ENCODE measurements at regions not wholly inside any gene's neighbourhood (a gene's known extent, or its start where the extent isn't known, plus 50 kb on each side); places are given as distances from the start of the nearest gene placed in this dataset.

DNA sequence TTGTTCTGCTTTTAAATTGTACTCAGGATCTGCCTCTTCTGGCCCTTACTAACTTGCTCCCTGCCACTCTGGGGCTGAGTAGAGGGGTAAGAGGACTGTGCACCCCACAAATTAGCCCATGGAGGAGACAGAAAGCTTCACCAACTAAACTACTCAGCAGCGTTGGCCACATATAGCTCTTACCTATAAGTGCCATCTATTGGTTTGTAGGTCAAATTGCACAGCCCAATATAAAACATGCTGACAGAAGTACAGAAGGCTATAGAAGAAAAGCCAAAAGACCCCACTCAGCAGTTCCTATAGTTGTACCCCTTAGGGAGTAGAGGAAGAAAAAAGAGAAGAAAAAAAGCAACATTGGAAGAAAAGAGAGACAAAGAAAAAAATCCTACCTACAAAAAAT lies 341.2 kb upstream of the FMR1 start:
- TF ChIP-seq, protein P1, sequence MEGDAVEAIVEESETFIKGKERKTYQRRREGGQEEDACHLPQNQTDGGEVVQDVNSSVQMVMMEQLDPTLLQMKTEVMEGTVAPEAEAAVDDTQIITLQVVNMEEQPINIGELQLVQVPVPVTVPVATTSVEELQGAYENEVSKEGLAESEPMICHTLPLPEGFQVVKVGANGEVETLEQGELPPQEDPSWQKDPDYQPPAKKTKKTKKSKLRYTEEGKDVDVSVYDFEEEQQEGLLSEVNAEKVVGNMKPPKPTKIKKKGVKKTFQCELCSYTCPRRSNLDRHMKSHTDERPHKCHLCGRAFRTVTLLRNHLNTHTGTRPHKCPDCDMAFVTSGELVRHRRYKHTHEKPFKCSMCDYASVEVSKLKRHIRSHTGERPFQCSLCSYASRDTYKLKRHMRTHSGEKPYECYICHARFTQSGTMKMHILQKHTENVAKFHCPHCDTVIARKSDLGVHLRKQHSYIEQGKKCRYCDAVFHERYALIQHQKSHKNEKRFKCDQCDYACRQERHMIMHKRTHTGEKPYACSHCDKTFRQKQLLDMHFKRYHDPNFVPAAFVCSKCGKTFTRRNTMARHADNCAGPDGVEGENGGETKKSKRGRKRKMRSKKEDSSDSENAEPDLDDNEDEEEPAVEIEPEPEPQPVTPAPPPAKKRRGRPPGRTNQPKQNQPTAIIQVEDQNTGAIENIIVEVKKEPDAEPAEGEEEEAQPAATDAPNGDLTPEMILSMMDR (IDR thresholded peaks at IDR 0.05; ENCODE audit: low read length): peak; percentile 14; the same call in 1 of the 2 replicates
- no peak for TF ChIP-seq EZH2 (IDR thresholded peaks at IDR 0.05; ENCODE audit: borderline replicate concordance, low read length)
- no peaks in the 10 kb centered on the region for H3K9me2 ChIP-seq (ENCODE audit: low read depth, low read length)
- no peaks in the 10 kb centered on the region for H3K9me3 ChIP-seq (ENCODE audit: low read length)
- H3K9ac ChIP-seq (ENCODE audit: low read length): no peak overlapping the region
- no peak overlapping the region for H3K4me3 ChIP-seq (ENCODE audit: low read depth, low read length, poor library complexity, severe bottlenecking)
- no peaks in the 10 kb centered on the region for H3F3A ChIP-seq (ENCODE audit: insufficient read depth, low read length)
- no peaks in the 10 kb centered on the region for H3K27me3 ChIP-seq (ENCODE audit: insufficient read depth, low read length)
- H3K36me3 ChIP-seq (ENCODE audit: insufficient read depth, low read length): no peaks in the 10 kb centered on the region
- no peak overlapping the region for H3K4me2 ChIP-seq (ENCODE audit: low read length)
- H3K27ac ChIP-seq (ENCODE audit: low read depth, low read length, poor library complexity, severe bottlenecking): no peak overlapping the region
- no peak overlapping the region for H2AFZ ChIP-seq (ENCODE audit: low read length)
- H3K79me2 ChIP-seq (ENCODE audit: insufficient read depth, low read length): no peaks in the 10 kb centered on the region
- H3K4me1 ChIP-seq (ENCODE audit: insufficient read depth, low read length, severe bottlenecking): no peaks in the 10 kb centered on the region
- H4K20me1 ChIP-seq (ENCODE audit: insufficient read depth, low read length): no peaks in the 10 kb centered on the region

DNA sequence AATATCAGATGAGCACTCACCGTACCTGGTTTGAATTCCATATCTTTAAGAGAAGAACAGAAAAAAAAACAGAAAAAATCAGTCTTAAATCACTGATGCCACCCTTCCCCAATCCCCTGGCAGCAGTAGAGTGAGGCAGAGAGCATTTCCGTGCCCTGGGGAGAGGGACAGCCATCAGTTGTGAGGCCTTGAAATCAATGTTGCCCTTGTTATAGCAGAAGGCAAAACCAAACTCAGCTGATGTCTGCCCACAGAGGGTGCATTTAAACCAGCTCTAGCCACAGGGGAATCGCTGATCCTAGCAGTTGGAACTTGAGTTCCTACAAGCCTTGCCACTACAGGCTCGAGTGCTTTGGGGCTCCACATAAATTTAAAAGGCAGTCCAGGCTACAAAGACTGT lies 338.5 kb upstream of the FMR1 start:
- no peak for TF ChIP-seq EZH2 (IDR thresholded peaks at IDR 0.05; ENCODE audit: borderline replicate concordance, low read length)
- TF ChIP-seq, protein P1 (IDR thresholded peaks at IDR 0.05; ENCODE audit: low read length): no peak
- Histone ChIP-seq H3K9me3 (ENCODE audit: low read length) (no peaks in the 10 kb centered on the region), H4K20me1 (ENCODE audit: insufficient read depth, low read length) (no peaks in the 10 kb centered on the region)

DNA sequence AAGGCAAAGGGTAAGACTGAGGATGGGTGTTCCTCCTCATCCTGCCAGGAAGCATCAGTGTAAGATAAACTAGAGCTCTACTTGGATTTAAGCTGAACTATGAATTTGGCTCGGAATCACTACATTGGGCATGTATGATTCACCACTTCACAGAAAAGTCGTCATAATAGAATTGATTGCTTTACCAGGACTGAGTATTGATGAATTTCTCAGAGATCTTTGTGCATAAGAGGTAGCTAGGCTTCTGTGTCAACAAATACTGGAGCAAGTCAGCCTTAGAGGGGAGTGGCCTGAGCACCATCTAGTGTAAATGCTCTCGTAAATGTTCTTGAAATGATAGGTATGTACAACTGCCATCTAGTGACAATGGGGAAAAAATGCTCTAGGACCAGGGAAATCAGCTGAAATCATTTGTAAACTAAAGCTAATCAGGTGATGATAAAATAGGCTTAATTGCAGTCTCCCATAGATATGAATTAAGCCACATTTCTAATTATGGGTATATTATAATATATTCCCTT lies 309.5 kb upstream of the FMR1 start:
- Histone ChIP-seq H3K9me2 (ENCODE audit: low read depth, low read length) (no peaks in the 10 kb centered on the region), H3K4me1 (ENCODE audit: insufficient read depth, low read length, severe bottlenecking) (no peaks in the 10 kb centered on the region), H3F3A (ENCODE audit: insufficient read depth, low read length) (no peaks in the 10 kb centered on the region), H3K27me3 (ENCODE audit: insufficient read depth, low read length) (no peaks in the 10 kb centered on the region), H2AFZ (ENCODE audit: low read length) (no peak overlapping the region), H3K4me3 (ENCODE audit: low read depth, low read length, poor library complexity, severe bottlenecking) (no peak overlapping the region), H3K27ac (ENCODE audit: low read depth, low read length, poor library complexity, severe bottlenecking) (no peak overlapping the region), H3K36me3 (ENCODE audit: insufficient read depth, low read length) (no peaks in the 10 kb centered on the region), H3K9ac (ENCODE audit: low read length) (no peak overlapping the region), H3K9me3 (ENCODE audit: low read length) (no peaks in the 10 kb centered on the region), H3K4me2 (ENCODE audit: low read length) (no peak overlapping the region), H3K79me2 (ENCODE audit: insufficient read depth, low read length) (no peaks in the 10 kb centered on the region), H4K20me1 (ENCODE audit: insufficient read depth, low read length) (no peaks in the 10 kb centered on the region)
- TF ChIP-seq, protein P1 (IDR thresholded peaks at IDR 0.05; ENCODE audit: low read length): peak; percentile 16; the same call in 1 of the 2 replicates
- no peak for TF ChIP-seq EZH2 (IDR thresholded peaks at IDR 0.05; ENCODE audit: borderline replicate concordance, low read length)

More for the DNA sequence above, 338.5 kb upstream of the FMR1 start:
- Histone ChIP-seq H3K4me2 (ENCODE audit: low read length) (no peak overlapping the region), H2AFZ (ENCODE audit: low read length) (no peak overlapping the region), H3K27ac (ENCODE audit: low read depth, low read length, poor library complexity, severe bottlenecking) (no peak overlapping the region), H3K4me1 (ENCODE audit: insufficient read depth, low read length, severe bottlenecking) (no peaks in the 10 kb centered on the region), H3K4me3 (ENCODE audit: low read depth, low read length, poor library complexity, severe bottlenecking) (no peak overlapping the region), H3K9me2 (ENCODE audit: low read depth, low read length) (no peaks in the 10 kb centered on the region), H3K9ac (ENCODE audit: low read length) (no peak overlapping the region), H3K27me3 (ENCODE audit: insufficient read depth, low read length) (no peaks in the 10 kb centered on the region), H3K36me3 (ENCODE audit: insufficient read depth, low read length) (no peaks in the 10 kb centered on the region), H3F3A (ENCODE audit: insufficient read depth, low read length) (no peaks in the 10 kb centered on the region), H3K79me2 (ENCODE audit: insufficient read depth, low read length) (no peaks in the 10 kb centered on the region)
